Left cardiac atrium (tissue), 4 donors: ENCODE measurements at regions not wholly inside any gene's neighbourhood (a gene's known extent, or its start where the extent isn't known, plus 50 kb on each side); places are given as distances from the start of the nearest gene placed in this dataset.

Experiments used
- ATAC-seq, 2 donors: fragments of 200-7000 bp; cut with Tn5 transposase; one replicate each; pipeline ENCODE4 v1.9.1; 2020; ENCODE audit warnings: mild to moderate bottlenecking in 2 of 2, moderate library complexity in 2 of 2
- DNase-seq: peaks from one replicate; pipeline ENCODE4 v3.0.0-alpha.2; 2020
- intact Hi-C, 2 donors: fragments of 100-400 bp; cut with DNase I; formaldehyde crosslinking; loops; one replicate each; pipeline versions ENCODE4 v1.14.1 to v1.15.1; 2022 to 2023
- donor health status: DM: no; HTN: yes; CAD: no.
- donor health status: DM: no; HTN: yes; CAD: no; lungs with severe emphysema.
- donor health status: DM: yes; HTN: yes; CAD: no.
- donor health status: Dilated cardiomyopathy.

GRCh38 chr6:76435174-76435573, 362.7 kb upstream of the IMPG1 start:
- ATAC-seq (peak in 1 of 2 donors; percentile 87), DNase-seq (no peak)
- intact Hi-C loops: no loop called here

GRCh38 chr6:76422511-76423213, 350.2 kb upstream of the IMPG1 start:
- ATAC-seq (no peak), DNase-seq (no peak)
- intact Hi-C loops: no loop called here

GRCh38 chr6:76420094-76420493, 347.6 kb upstream of the IMPG1 start:
- intact Hi-C loops: no loop called here
- ATAC-seq (no peak), DNase-seq (no peak)

- intact Hi-C loops: no loop called here
- ATAC-seq (no peak), DNase-seq (no peak)
These were observed 346.2 kb upstream of the IMPG1 start for GRCh38 chr6:76418560-76419223.

- DNase-seq: no peak
- intact Hi-C loops: no loop called here
- no peak for ATAC-seq
These were observed 344.6 kb upstream of the IMPG1 start for GRCh38 chr6:76416821-76417605.

GRCh38 chr6:76403064-76403463, 330.6 kb upstream of the IMPG1 start:
- DNase-seq (no peak), ATAC-seq (no peak)
- intact Hi-C loops: no loop called here

GRCh38 chr6:76397966-76398365, 325.5 kb upstream of the IMPG1 start:
- no peak for DNase-seq
- intact Hi-C loops: no loop called here
- no peak for ATAC-seq

- ATAC-seq (no peak), DNase-seq (no peak)
- intact Hi-C loops: no loop called here
These were observed 309.7 kb upstream of the IMPG1 start for GRCh38 chr6:76382201-76382600.

GRCh38 chr6:76381612-76382011, 309.1 kb upstream of the IMPG1 start:
- DNase-seq (no peak), ATAC-seq (no peak)
- intact Hi-C loops: no loop called here

- ATAC-seq: no peak
These were observed 278.8 kb upstream of the IMPG1 start for GRCh38 chr6:76351275-76351674.

GRCh38 chr6:76347539-76347938, 275.1 kb upstream of the IMPG1 start:
- ATAC-seq (no peak), DNase-seq (no peak)
- intact Hi-C loops: no loop called here

More at GRCh38 chr6:76351275-76351674, 278.8 kb upstream of the IMPG1 start:
- DNase-seq: no peak
- intact Hi-C loops: loop anchor here in 1 of 2 donors (5.0 kb wide), 1 partner anchor 419 kb away; no protein-coding TSS in a partner anchor

GRCh38 chr6:76342611-76343160, 270.2 kb upstream of the IMPG1 start:
- intact Hi-C loops: no loop called here
- ATAC-seq (no peak), DNase-seq (no peak)

GRCh38 chr6:76330031-76330430, 257.6 kb upstream of the IMPG1 start:
- ATAC-seq: no peak
- intact Hi-C loops: no loop called here
- DNase-seq: no peak

GRCh38 chr6:76326871-76327270, 254.4 kb upstream of the IMPG1 start:
- DNase-seq: no peak
- intact Hi-C loops: no loop called here
- ATAC-seq: no peak
